Panc1 (cell line): ENCODE measurements at regions not wholly inside any gene's neighbourhood (a gene's known extent, or its start where the extent isn't known, plus 50 kb on each side); places are given as distances from the start of the nearest gene placed in this dataset.
A peak's percentile ranks its signal among the peaks of the same experiment; 100 is the strongest.

Source experiments
- ATAC-seq: fragments of 200-7000 bp; cut with Tn5 transposase; 2 replicates; pipeline ENCODE4 v1.9.1; 2020; ENCODE audit warnings: mild to moderate bottlenecking, moderate library complexity
- BruUV-seq: library from RNA; stranded (reverse); fragments of 400-500 nt; replicated peaks from 2 replicates; lab custom pipeline; 2021; lab: Mats Ljungman, UMichigan
- CTCF ChIA-PET: fragments of 300-600 bp; sonication (Branson Sonifier 250); formaldehyde crosslinking; loops from one replicate; lab custom pipeline; 2022; ENCODE audit warnings: antibody characterized with exemption; lab: Charles Lee
- POLR2A ChIA-PET: fragments of 300-600 bp; sonication (Branson Sonifier 250); formaldehyde crosslinking; loops from one replicate; lab custom pipeline; 2022; ENCODE audit warnings: antibody characterized with exemption; lab: Charles Lee
- DNase-seq: peaks from one replicate; pipeline ENCODE4 v3.0.0-alpha.2; 2010; ENCODE audit warnings: low read depth, low spot score
- H3K27ac ChIP-seq: 2 replicates; pipeline ENCODE4 v1.5.1; 2011; ENCODE audit warnings: mild to moderate bottlenecking, low read length, inconsistent platforms
- H3K27me3 ChIP-seq: fragments of 200-500 bp; sonication (Bioruptor generic); 2 replicates; pipeline ENCODE4 v1.6.0; 2014; ENCODE audit warnings: low read length, inconsistent platforms; ENCODE audit not compliant: control insufficient read depth, insufficient read depth
- H3K36me3 ChIP-seq: fragments of 200-500 bp; sonication (Bioruptor generic); 2 replicates; pipeline ENCODE4 v1.5.1; 2014; ENCODE audit warnings: inconsistent platforms, mild to moderate bottlenecking, low read length, moderate library complexity; ENCODE audit not compliant: control insufficient read depth, insufficient read depth
- H3K4me1 ChIP-seq: 2 replicates; pipeline ENCODE4 v1.5.1; 2011; ENCODE audit warnings: inconsistent platforms, mild to moderate bottlenecking, low read length, moderate library complexity; ENCODE audit not compliant: control insufficient read depth, insufficient read depth
- H3K4me3 ChIP-seq, 2 experiments: 2 replicates each; pipeline ENCODE4 v1.5.1; 2011 to 2012; ENCODE audit warnings: low read depth in 2 of 2, low read length in 2 of 2, mild to moderate bottlenecking in 2 of 2, inconsistent platforms in 1 of 2, moderate library complexity in 1 of 2
- H3K9me3 ChIP-seq: fragments of 200-500 bp; sonication (Bioruptor generic); 2 replicates; pipeline ENCODE4 v1.5.1; 2014; ENCODE audit warnings: low read depth, mild to moderate bottlenecking, inconsistent platforms, low read length, moderate library complexity; ENCODE audit not compliant: control insufficient read depth, insufficient read depth
- POLR2AphosphoS5 ChIP-seq: IDR thresholded peaks from 2 replicates; pipeline ENCODE4 v1.6.1; 2012; ENCODE audit warnings: mild to moderate bottlenecking, low read depth, low read length, moderate library complexity
- SIN3A ChIP-seq: IDR thresholded peaks from 2 replicates; pipeline ENCODE4 v1.6.1; 2012; ENCODE audit warnings: low read depth, mild to moderate bottlenecking, low read length, moderate library complexity, borderline replicate concordance; ENCODE audit not compliant: insufficient read depth
- in situ Hi-C: cut with HindIII; loops from 2 replicates; pipeline ENCODE4 v1.10.0; 2016; ENCODE audit warnings: low sequenced_read_pairs, low pct_unique_long_range_greater_than_20kb
- intact Hi-C: fragments of 100-400 bp; cut with micrococcal nuclease; formaldehyde crosslinking; loops from one replicate; pipeline ENCODE4 v1.10.0; 2022; ENCODE audit not compliant: unreplicated experiment
- TF ChIP-seq, protein P1 (sequence below), 2 experiments: IDR thresholded peaks; 2 replicates each; pipeline ENCODE4 v1.6.1; 2011 to 2012; ENCODE audit warnings: low read depth in 2 of 2, control low read depth in 1 of 2, low read length in 1 of 2, mild to moderate bottlenecking in 1 of 2, moderate library complexity in 1 of 2; ENCODE audit not compliant: insufficient read depth in 1 of 2
- TF ChIP-seq, protein P2 (sequence below): fragments of 450-650 bp; IDR thresholded peaks from 2 replicates; pipeline ENCODE4 v1.5.1; 2017; ENCODE audit warnings: mild to moderate bottlenecking

DNA sequence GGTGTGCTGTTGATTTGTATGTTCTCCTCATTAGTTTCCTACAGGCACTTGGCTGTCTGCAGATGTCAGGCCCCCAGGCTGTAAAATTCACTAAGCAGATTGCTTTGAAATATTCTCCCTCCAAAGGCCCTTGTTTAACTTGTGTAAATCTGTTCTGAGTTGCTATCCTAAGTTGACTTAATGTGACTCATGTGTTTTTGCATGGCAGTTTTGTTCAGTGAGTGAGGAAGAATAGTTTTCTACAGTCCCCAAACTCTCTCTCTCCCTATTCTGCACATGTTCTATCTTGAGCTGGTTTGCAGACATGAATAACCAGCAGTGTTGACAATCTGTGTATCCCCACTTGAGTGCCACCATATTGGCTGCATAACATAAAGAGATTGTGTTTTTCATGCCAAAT, 1005.4 kb upstream of the DDX18 start:
- no TSS peak for BruUV-seq
- Histone ChIP-seq H3K4me1 (no peaks in the 10 kb centered on the region), H3K27ac (no peak overlapping the region), H3K27me3 (no peaks in the 10 kb centered on the region), H3K36me3 (no peaks in the 10 kb centered on the region), H3K9me3 (no peaks in the 10 kb centered on the region), H3K4me3 (no peak overlapping the region)
- in situ Hi-C loops, result no loop called here
- ChIA-PET POLR2A (no interaction called here), CTCF (no interaction called here)
- intact Hi-C loops, result no loop called here
- TF ChIP-seq, protein P1, sequence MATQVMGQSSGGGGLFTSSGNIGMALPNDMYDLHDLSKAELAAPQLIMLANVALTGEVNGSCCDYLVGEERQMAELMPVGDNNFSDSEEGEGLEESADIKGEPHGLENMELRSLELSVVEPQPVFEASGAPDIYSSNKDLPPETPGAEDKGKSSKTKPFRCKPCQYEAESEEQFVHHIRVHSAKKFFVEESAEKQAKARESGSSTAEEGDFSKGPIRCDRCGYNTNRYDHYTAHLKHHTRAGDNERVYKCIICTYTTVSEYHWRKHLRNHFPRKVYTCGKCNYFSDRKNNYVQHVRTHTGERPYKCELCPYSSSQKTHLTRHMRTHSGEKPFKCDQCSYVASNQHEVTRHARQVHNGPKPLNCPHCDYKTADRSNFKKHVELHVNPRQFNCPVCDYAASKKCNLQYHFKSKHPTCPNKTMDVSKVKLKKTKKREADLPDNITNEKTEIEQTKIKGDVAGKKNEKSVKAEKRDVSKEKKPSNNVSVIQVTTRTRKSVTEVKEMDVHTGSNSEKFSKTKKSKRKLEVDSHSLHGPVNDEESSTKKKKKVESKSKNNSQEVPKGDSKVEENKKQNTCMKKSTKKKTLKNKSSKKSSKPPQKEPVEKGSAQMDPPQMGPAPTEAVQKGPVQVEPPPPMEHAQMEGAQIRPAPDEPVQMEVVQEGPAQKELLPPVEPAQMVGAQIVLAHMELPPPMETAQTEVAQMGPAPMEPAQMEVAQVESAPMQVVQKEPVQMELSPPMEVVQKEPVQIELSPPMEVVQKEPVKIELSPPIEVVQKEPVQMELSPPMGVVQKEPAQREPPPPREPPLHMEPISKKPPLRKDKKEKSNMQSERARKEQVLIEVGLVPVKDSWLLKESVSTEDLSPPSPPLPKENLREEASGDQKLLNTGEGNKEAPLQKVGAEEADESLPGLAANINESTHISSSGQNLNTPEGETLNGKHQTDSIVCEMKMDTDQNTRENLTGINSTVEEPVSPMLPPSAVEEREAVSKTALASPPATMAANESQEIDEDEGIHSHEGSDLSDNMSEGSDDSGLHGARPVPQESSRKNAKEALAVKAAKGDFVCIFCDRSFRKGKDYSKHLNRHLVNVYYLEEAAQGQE (IDR thresholded peaks at IDR 0.05; ENCODE audit: insufficient read depth in 1 of 2, low read depth in 2 of 2, low read length in 1 of 2), result no peak
- TF ChIP-seq, protein P2, sequence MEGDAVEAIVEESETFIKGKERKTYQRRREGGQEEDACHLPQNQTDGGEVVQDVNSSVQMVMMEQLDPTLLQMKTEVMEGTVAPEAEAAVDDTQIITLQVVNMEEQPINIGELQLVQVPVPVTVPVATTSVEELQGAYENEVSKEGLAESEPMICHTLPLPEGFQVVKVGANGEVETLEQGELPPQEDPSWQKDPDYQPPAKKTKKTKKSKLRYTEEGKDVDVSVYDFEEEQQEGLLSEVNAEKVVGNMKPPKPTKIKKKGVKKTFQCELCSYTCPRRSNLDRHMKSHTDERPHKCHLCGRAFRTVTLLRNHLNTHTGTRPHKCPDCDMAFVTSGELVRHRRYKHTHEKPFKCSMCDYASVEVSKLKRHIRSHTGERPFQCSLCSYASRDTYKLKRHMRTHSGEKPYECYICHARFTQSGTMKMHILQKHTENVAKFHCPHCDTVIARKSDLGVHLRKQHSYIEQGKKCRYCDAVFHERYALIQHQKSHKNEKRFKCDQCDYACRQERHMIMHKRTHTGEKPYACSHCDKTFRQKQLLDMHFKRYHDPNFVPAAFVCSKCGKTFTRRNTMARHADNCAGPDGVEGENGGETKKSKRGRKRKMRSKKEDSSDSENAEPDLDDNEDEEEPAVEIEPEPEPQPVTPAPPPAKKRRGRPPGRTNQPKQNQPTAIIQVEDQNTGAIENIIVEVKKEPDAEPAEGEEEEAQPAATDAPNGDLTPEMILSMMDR, result no peak
- TF ChIP-seq POLR2AphosphoS5, result no peak
- ATAC-seq (peak; percentile 69; the same call in 1 of the 2 replicates), DNase-seq (no peak)

DNA sequence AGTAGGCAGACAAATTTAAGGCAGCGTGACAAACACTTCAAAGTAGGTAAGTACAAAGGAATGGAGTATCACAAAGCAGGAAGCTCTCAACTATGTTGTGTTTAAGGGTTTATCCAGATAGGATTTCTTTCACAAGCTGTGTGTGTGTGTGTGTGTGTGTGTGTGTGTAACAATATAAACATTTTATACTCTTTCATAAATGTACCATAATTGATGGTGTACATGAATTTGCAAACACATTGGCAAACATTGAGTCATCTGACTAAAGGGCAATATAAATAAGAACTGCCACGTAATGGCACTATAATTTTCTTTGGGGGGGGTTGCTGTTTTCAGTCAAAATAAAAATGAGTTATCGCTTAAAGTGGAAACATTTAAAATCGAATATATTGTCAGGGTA, 1004.4 kb upstream of the DDX18 start:
- H3K9me3 ChIP-seq, result no peaks in the 10 kb centered on the region
- H3K36me3 ChIP-seq, result no peaks in the 10 kb centered on the region
- H3K4me1 ChIP-seq, result no peaks in the 10 kb centered on the region
- in situ Hi-C loops, result no loop called here
- TF ChIP-seq, protein P2, result no peak
- no peak for TF ChIP-seq POLR2AphosphoS5
- TF ChIP-seq SIN3A, result no peak
- no peaks in the 10 kb centered on the region for H3K27me3 ChIP-seq
- ATAC-seq, result no peak; the same call in 1 of the 2 replicates
- H3K27ac ChIP-seq, result no peak overlapping the region
- POLR2A ChIA-PET, result no interaction called here
- DNase-seq, result peak; percentile 41
- H3K4me3 ChIP-seq, result no peak overlapping the region
- intact Hi-C loops, result no loop called here
- no TSS peak for BruUV-seq
- CTCF ChIA-PET, result no interaction called here

DNA sequence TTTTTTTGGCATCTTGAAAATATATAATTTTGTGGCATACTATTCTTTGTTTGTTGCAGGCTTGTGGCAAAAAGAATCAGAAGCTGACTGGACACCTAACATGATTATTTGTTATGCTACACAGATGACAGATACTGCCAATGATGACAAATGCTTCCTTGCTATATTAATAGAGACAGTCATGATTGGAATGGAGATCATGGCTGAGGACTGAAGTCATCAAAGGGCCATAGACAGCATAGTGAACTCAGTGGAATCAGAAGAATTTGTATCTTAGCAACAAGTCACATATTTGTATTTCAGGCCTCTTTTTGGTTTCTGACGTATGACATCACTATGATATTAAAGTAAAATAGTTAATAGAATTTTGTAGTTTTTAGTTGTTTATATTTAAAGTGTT, 1003.8 kb upstream of the DDX18 start:
- CTCF ChIA-PET, result no interaction called here
- no TSS peak for BruUV-seq
- intact Hi-C loops (no loop called here), in situ Hi-C loops (no loop called here)
- no peaks in the 10 kb centered on the region for H3K9me3 ChIP-seq
- ATAC-seq (peak; percentile 65; the same call in 1 of the 2 replicates), DNase-seq (peak; percentile 35)
- H3K36me3 ChIP-seq, result no peaks in the 10 kb centered on the region
- no peaks in the 10 kb centered on the region for H3K27me3 ChIP-seq
- no peak overlapping the region for H3K4me3 ChIP-seq
- POLR2A ChIA-PET, result no interaction called here
- H3K4me1 ChIP-seq, result no peaks in the 10 kb centered on the region
- H3K27ac ChIP-seq, result no peak overlapping the region
- no peak for TF ChIP-seq SIN3A
